Myocyte (in vitro differentiated cells): ENCODE measurements at regions not wholly inside any gene's neighbourhood (a gene's known extent, or its start where the extent isn't known, plus 50 kb on each side); places are given as distances from the start of the nearest gene placed in this dataset.

Source experiments
- DNase-seq: peaks from one replicate; pipeline ENCODE4 v3.0.0-alpha.2; 2012; ENCODE audit warnings: low read depth

DNA sequence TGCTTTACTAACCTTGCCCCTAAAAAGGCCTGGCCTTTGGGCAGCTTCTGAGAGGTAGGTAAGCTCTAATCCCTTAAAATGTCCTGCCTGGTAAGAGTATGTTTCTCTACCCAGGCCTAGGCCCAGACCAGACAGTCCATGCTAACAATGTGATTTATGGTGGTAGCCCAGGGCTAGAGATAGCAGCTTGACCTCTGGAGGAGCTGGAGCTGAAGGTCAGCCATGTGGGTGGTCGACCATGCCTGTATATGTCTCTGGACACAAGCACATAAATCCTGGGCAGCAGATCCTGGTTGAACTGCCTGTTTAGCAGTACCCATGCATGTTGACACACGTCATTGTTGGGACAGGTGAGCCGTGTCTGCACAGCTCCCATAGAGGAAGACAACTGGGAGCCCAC lies 62.1 kb upstream of the PHACTR1 start:
- DNase-seq: no peak

DNA sequence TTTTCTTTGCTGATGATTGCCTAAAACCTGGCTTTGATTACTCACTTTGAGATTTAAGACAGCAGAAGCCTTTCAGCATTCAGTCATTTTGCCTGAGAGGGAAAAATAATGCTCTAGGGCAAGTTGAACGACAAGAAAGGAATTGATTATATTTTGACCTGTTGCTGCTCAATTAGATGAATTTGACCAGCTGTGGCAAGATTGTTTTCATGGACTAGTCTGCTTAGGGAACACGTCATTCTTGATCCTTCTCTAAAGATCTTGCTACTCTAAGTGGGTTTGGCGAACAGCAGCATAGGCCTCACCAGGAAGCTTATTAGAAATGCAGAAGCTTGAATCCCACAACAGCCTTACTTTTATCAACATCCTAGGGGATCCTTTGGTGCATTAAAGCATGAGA lies 59.7 kb upstream of the PHACTR1 start:
- DNase-seq: no peak

DNA sequence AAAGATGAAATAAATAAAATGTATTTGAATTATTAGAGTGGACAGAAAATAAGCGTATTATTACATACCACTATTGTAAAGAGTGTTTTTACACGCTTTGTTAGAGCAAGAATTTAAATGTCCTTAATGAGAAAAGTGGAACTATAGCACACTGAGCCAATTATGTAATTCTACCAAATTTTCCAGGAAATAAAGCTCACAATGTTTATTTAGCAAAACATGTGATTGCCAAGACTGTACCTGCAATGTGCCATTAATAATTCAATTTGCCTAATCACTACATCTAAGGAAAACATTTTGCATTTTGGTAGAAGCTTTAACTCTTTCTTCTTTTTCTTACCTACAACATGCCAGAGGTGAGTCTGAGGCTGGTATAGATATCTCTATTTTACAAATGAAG lies 58.7 kb upstream of the PHACTR1 start:
- DNase-seq: no peak

DNA sequence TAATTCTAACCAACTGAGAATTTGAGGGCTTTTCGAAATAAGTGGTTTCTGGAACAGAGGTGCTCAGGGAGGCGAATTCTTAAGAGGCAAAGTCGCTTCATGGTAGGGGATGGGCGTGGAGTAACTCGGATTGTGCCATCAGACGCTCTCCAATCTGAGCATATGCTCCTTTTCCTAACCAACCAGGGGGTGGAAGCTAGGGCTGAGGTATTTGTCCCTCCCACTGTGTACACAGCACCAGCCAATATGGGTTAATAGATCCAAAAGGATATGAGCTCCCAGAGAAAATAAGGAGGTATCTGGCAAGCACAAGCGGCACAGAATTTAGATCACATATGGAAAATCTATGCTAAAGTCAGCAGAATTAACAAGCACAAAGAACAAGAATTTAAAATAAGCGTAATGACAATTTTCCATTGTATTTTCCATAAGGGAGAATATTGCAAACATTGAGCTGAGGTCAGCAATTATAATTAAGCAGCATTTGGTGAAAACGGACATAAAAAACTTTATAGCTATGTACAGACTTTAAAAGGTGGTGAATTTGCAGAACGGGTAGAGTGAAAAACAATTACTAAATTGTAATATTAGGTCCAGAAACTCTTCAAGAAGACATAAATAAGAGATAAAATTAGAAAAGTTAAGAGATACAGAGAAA lies 55.0 kb upstream of the PHACTR1 start:
- no peak for DNase-seq
